ENCODE measurements at regions not wholly inside any gene's neighbourhood (a gene's known extent, or its start where the extent isn't known, plus 50 kb on each side); places are given as distances from the start of the nearest gene placed in this dataset.

DNA sequence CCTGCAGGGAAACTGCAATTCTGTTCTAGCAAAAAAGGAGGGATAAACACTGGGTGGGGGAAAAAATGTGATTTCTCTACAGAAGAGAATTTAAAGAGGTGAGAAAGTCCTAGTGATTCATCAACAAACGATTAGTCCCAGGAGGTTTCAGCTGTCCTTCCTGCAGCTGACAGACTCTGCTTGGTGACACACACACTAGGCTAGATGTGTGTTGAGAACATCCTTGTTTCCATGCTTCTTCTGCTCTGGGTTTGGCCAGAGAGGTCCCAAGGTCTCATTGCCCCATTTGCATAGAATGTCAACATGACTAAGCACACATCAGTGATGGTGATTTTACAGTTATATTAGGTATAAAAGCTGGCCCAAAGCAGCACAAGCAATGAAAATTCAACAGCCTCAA is 258.3 kb downstream of the NFATC2 start:
- no peak overlapping the region for H3K4me3 ChIP-seq (ENCODE audit: control insufficient read depth, low read depth, low read length)
- TF ChIP-seq, protein P1, sequence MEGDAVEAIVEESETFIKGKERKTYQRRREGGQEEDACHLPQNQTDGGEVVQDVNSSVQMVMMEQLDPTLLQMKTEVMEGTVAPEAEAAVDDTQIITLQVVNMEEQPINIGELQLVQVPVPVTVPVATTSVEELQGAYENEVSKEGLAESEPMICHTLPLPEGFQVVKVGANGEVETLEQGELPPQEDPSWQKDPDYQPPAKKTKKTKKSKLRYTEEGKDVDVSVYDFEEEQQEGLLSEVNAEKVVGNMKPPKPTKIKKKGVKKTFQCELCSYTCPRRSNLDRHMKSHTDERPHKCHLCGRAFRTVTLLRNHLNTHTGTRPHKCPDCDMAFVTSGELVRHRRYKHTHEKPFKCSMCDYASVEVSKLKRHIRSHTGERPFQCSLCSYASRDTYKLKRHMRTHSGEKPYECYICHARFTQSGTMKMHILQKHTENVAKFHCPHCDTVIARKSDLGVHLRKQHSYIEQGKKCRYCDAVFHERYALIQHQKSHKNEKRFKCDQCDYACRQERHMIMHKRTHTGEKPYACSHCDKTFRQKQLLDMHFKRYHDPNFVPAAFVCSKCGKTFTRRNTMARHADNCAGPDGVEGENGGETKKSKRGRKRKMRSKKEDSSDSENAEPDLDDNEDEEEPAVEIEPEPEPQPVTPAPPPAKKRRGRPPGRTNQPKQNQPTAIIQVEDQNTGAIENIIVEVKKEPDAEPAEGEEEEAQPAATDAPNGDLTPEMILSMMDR (conservative IDR thresholded peaks at IDR 0.05; ENCODE audit: control insufficient read depth, insufficient read depth, low read depth, low read length) = no peak
- peak; percentile 10 for DNase-seq (ENCODE audit: low read depth)

DNA sequence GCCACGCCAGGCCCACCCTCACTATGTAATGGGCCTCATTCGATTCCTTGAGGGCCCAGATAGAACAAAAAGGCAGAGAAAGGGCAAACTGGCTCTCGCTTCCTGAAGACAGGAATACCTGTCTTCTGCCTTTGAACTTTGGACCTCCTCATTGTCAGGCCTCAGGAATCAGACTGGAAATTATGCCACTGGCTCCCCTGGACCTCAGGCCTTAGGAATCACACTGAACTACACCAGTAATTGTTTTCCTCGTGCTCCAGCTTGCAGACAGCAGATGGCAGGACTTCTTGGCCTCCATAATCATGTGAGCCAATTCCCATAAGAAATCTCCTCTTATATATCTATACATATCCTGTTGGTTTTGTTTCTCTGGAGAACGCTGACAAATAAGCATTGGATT is 258.6 kb upstream of the KCNG1 start:
- TF ChIP-seq, protein P1 (conservative IDR thresholded peaks at IDR 0.05; ENCODE audit: control insufficient read depth, insufficient read depth, low read depth, low read length) = no peak
- DNase-seq (ENCODE audit: low read depth) = no peak
- no peak overlapping the region for H3K4me3 ChIP-seq (ENCODE audit: control insufficient read depth, low read depth, low read length)

DNA sequence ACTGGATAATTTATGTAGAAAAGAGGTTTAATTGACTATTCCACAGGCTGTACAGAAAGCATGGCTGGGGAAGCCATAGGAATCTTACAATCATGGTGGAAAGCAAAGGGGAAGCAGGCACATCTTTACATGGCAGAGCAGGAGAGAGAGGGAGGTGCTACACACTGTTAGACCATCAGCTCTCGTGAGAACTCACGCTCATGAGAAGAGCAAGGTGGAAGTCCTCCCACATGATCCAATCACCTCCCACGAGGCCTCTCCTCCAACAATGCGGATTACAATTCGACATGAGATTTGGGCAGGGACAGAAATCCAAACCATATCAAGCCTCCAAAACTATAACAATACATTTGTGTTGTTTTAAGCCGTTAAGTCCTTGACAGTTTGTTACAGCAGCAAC is 257.1 kb upstream of the KCNG1 start:
- H3K4me3 ChIP-seq (ENCODE audit: control insufficient read depth, low read depth, low read length) = no peak overlapping the region
- no peak for DNase-seq (ENCODE audit: low read depth)
- TF ChIP-seq, protein P1 (conservative IDR thresholded peaks at IDR 0.05; ENCODE audit: control insufficient read depth, insufficient read depth, low read depth, low read length) = no peak

DNA sequence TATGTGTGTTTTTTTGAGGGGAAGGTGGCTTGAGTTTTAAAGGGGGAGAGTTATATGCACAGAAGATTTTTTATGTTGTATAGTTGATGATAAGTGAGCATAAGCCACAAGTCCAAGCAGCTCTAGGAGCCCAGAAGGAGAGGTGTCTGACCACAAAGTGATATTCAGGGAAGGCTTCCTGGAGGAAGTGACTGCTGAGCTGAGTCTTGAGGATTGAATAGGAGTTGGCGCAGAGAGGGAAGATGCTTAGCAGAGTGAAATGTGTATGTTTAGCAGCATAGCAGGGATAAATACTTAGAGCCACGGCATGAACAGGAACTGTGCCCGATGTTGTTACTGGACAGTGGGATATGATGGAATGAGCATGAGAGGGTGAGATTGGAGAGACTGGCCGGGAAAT is 255.1 kb upstream of the KCNG1 start:
- no peak for DNase-seq (ENCODE audit: low read depth)
- no peak overlapping the region for H3K4me3 ChIP-seq (ENCODE audit: control insufficient read depth, low read depth, low read length)
- TF ChIP-seq, protein P1 (conservative IDR thresholded peaks at IDR 0.05; ENCODE audit: control insufficient read depth, insufficient read depth, low read depth, low read length) = no peak

DNA sequence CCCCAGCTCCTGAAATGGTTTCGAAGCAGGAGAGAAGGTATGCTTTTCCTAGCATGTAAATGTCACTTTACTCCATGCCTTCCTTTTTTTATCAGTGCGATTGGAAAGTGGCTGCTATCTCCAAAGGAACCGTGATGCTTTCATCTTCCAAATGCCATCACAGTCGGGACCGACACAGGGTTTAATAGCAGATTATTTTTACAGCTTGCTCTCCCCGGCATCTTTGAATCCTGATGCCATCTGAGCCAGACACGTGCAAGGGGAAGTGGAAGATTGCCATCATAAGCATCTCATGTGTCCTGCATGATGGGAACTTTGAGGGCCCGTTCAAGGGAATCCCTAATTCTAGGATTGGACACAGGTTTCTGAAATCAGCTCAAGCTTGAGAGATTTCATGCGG is 253.4 kb upstream of the KCNG1 start:
- TF ChIP-seq, protein P1 (conservative IDR thresholded peaks at IDR 0.05; ENCODE audit: control insufficient read depth, insufficient read depth, low read depth, low read length) = no peak
- no peak overlapping the region for H3K4me3 ChIP-seq (ENCODE audit: control insufficient read depth, low read depth, low read length)
- DNase-seq (ENCODE audit: low read depth) = no peak

DNA sequence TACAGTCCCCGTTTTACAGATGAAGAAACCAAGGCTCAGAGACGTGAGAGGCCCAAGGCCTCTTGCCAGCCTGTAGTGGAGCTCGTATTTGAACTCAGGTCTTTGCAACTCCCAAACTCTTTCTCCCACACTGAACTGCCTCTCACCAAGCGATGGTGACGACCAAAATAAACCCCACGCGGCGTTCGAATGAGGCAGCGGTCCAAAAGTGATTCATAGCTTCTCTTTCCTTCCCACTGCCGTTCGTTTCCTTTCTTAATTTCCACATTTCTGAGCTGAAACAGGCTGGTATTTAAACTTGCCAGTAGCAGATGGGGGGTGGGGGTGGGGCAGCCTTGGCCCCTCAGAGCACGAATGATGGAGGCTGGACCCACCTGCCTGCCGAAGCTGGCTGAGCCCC is 252.9 kb upstream of the KCNG1 start:
- TF ChIP-seq, protein P1 (conservative IDR thresholded peaks at IDR 0.05; ENCODE audit: control insufficient read depth, insufficient read depth, low read depth, low read length) = no peak
- no peak overlapping the region for H3K4me3 ChIP-seq (ENCODE audit: control insufficient read depth, low read depth, low read length)
- DNase-seq (ENCODE audit: low read depth) = peak; percentile 82

DNA sequence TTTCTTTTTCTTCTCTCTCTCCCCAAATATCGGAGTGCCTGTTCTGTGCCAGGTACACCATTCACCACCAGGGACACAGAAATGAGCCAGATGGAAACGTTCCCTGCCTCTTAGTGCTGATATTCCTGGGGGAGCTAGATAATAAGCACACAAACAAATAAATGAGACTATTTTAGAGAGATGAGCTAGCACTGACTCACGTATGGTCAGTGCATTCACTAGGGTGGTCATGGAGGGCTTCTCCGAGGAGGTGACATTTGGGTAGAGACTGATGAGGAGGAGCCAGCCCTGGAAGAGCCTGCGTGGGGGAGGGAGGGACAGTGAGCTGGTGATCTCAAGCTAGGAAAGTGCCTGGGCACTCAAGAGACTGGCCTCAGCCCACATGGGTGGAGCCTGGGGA is 252.3 kb upstream of the KCNG1 start:
- TF ChIP-seq, protein P1 (conservative IDR thresholded peaks at IDR 0.05; ENCODE audit: control insufficient read depth, insufficient read depth, low read depth, low read length) = no peak
- no peak overlapping the region for H3K4me3 ChIP-seq (ENCODE audit: control insufficient read depth, low read depth, low read length)
- DNase-seq (ENCODE audit: low read depth) = peak; percentile 62
